CD4-positive, CD25-positive, alpha-beta regulatory T cell (primary cell): ENCODE measurements at regions not wholly inside any gene's neighbourhood (a gene's known extent, or its start where the extent isn't known, plus 50 kb on each side); places are given as distances from the start of the nearest gene placed in this dataset.

Experiments used
- ATAC-seq, 2 donors: fragments of 150-1000 bp; cut with Tn5 transposase; one replicate each; pipeline ENCODE4 v1.10.0; 2021; ENCODE audit warnings: low read depth in 2 of 2, moderate number of reproducible peaks in 2 of 2, moderate library complexity in 1 of 2
- DNase-seq, 3 donors: peaks; one replicate each; pipeline versions ENCODE4 v3.0.0 to v3.0.0-alpha.2; 2012 to 2022; ENCODE audit warnings: mixed read lengths in 1 of 3
- H3K27ac ChIP-seq: one replicate; pipeline ENCODE4 v1.7.0; 2013; ENCODE audit warnings: mild to moderate bottlenecking, low read length; ENCODE audit not compliant: insufficient read depth, poor library complexity, severe bottlenecking
- H3K27me3 ChIP-seq: one replicate; pipeline ENCODE4 v1.7.0; 2013; ENCODE audit warnings: low read length; ENCODE audit not compliant: control insufficient read depth, insufficient read depth
- H3K36me3 ChIP-seq: one replicate; pipeline ENCODE4 v1.7.0; 2013; ENCODE audit warnings: mild to moderate bottlenecking, low read length, moderate library complexity; ENCODE audit not compliant: control insufficient read depth, insufficient read depth
- H3K4me1 ChIP-seq: 2 replicates; pipeline ENCODE4 v1.7.0; 2013; ENCODE audit warnings: mild to moderate bottlenecking, low read length; ENCODE audit not compliant: insufficient read depth, control insufficient read depth, poor library complexity, severe bottlenecking
- H3K4me3 ChIP-seq: one replicate; pipeline ENCODE4 v1.7.0; 2013; ENCODE audit warnings: low read depth, mild to moderate bottlenecking, low read length, moderate library complexity
- H3K9me3 ChIP-seq, 2 experiments: 1 replicate in 1 of 2; 2 replicates in 1 of 2; pipeline ENCODE4 v1.7.0; 2013; ENCODE audit warnings: low read length in 2 of 2, mild to moderate bottlenecking in 1 of 2, moderate library complexity in 1 of 2; ENCODE audit not compliant: control insufficient read depth in 2 of 2
- H3K27ac Mint-ChIP-seq, 3 donors: one replicate each; pipeline ENCODE4 v1.8.0; 2020 to 2022; ENCODE audit warnings: mild to moderate bottlenecking in 3 of 3, mixed read lengths in 3 of 3, moderate library complexity in 2 of 3
- H3K27me3 Mint-ChIP-seq: one replicate; pipeline ENCODE4 v1.8.0; 2022; ENCODE audit warnings: mild to moderate bottlenecking, mixed read lengths
- H3K36me3 Mint-ChIP-seq: one replicate; pipeline ENCODE4 v1.8.0; 2020; ENCODE audit warnings: mixed read lengths
- H3K4me1 Mint-ChIP-seq, 4 donors: one replicate each; pipeline ENCODE4 v1.8.0; 2020 to 2022; ENCODE audit warnings: mixed read lengths in 4 of 4, mild to moderate bottlenecking in 1 of 4
- H3K4me3 Mint-ChIP-seq, 4 donors: one replicate each; pipeline ENCODE4 v1.8.0; 2020 to 2022; ENCODE audit warnings: mild to moderate bottlenecking in 4 of 4, mixed read lengths in 4 of 4, moderate library complexity in 3 of 4
- H3K9me3 Mint-ChIP-seq, 7 donors: one replicate each; pipeline ENCODE4 v1.8.0; 2020 to 2022; ENCODE audit warnings: mixed read lengths in 7 of 7, mild to moderate bottlenecking in 3 of 7, moderate library complexity in 2 of 7

DNA sequence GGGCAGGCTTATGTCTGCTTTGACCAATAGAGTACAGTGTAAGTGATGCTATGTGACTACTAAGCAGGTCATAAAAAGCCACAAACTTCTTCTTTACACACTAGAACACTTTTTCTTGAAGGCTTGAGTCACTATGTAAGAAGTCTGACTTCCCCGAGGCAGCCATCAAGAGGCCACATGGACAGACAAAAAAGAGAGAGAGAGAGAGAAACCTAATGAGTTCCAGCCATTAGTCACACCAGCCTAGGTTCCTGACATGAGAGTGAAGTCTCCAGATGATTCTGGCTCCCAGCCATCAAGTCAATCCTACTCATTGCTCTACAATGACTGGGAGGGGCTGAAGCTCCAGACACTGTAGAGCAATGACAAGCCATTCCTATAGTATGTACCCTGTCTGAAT, 101.4 kb downstream of the LHX9 start:
- DNase-seq (no peak), ATAC-seq (no peak)
- H3K4me3 Mint-ChIP-seq = no peak overlapping the region
- Histone ChIP-seq H3K27ac (no peak overlapping the region), H3K9me3 (no peaks in the 10 kb centered on the region), H3K4me3 (no peak overlapping the region), H3K4me1 (no peaks in the 10 kb centered on the region), H3K27me3 (peaks cover under 1% of the 10 kb centered on the region), H3K36me3 (no peaks in the 10 kb centered on the region)
- H3K27me3 Mint-ChIP-seq = peaks cover 12% of the 10 kb centered on the region
- H3K9me3 Mint-ChIP-seq = peaks cover 0 to 5% (median 0%) of the 10 kb centered on the region in 7 donors
- no peaks in the 10 kb centered on the region for H3K36me3 Mint-ChIP-seq
- H3K27ac Mint-ChIP-seq = no peak overlapping the region
- no peaks in the 10 kb centered on the region for H3K4me1 Mint-ChIP-seq

DNA sequence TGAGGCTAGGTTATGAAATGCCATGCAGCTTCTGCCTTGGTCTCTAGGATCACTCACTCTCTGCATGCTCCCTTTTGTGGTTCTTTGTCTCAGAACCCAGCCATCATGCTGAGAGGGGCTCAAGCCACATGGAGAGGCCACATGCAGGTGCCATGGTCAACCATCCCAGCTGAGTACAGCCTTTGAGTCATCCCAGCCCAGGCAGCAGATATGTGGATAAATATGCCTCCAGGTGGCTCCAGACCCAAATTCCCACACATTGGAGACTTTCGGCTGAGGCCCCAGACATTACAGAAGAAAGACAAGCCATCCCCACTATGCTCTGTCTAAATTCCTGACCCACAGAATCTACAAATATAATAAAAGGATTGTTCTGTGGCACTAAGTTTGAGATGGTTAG, 102.0 kb downstream of the LHX9 start:
- Histone ChIP-seq H3K36me3 (no peaks in the 10 kb centered on the region), H3K4me3 (no peak overlapping the region), H3K27ac (no peak overlapping the region), H3K27me3 (no peaks in the 10 kb centered on the region), H3K4me1 (no peaks in the 10 kb centered on the region), H3K9me3 (no peaks in the 10 kb centered on the region)
- H3K36me3 Mint-ChIP-seq = no peaks in the 10 kb centered on the region
- no peak overlapping the region for H3K27ac Mint-ChIP-seq
- H3K9me3 Mint-ChIP-seq = peaks cover 0 to 5% (median 0%) of the 10 kb centered on the region in 7 donors
- H3K27me3 Mint-ChIP-seq = peaks cover 6% of the 10 kb centered on the region
- no peaks in the 10 kb centered on the region for H3K4me1 Mint-ChIP-seq
- DNase-seq = no peak
- H3K4me3 Mint-ChIP-seq = no peak overlapping the region
- ATAC-seq = no peak

DNA sequence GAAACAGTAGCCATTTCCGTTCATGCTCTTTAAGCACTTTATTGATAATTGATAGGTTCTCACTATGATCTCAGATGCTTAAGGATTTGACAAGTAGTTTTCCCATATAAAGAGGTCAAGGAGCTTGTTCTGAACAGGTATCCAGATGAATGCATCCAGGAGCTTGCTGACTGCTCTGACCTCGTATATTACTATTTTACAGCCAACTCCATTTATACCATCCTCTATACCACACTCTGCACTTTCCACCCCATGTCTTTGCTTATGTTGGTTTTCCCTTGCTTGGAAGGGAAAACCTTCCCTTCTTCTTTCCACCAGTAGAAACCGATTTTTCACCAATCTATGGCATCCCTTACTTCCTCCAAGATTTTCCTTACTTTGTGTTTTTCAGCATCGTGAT, 107.2 kb downstream of the LHX9 start:
- DNase-seq = no peak
- Histone ChIP-seq H3K27ac (no peak overlapping the region), H3K4me3 (no peak overlapping the region), H3K27me3 (no peaks in the 10 kb centered on the region), H3K9me3 (no peaks in the 10 kb centered on the region), H3K4me1 (no peaks in the 10 kb centered on the region), H3K36me3 (no peaks in the 10 kb centered on the region)
- H3K4me1 Mint-ChIP-seq = no peaks in the 10 kb centered on the region
- no peak overlapping the region for H3K27ac Mint-ChIP-seq
- no peaks in the 10 kb centered on the region for H3K27me3 Mint-ChIP-seq
- no peaks in the 10 kb centered on the region for H3K36me3 Mint-ChIP-seq
- H3K9me3 Mint-ChIP-seq = peaks cover 0 to 3% (median 0%) of the 10 kb centered on the region in 7 donors
- no peak for ATAC-seq
- H3K4me3 Mint-ChIP-seq = no peak overlapping the region

DNA sequence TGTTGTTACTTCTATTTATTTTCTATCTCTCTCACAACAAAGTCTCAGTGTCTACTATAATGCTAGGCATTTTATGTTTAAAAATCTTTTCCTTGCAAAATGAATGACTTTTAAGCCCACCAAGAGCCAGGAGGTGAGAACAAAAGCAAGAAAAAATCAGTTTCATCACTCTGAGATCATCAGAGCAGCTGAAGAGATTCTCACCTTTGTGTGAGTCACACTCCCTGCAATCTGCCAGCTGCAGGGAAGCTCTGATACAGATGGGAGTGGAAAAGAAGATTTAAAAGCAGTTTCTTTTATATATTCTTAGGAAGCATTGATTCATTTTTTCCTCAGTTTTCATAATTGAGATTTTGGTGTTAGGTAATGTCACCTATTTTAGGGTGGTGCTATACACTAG, 107.6 kb downstream of the LHX9 start:
- Histone ChIP-seq H3K4me1 (no peaks in the 10 kb centered on the region), H3K4me3 (no peak overlapping the region), H3K9me3 (no peaks in the 10 kb centered on the region), H3K36me3 (no peaks in the 10 kb centered on the region), H3K27me3 (no peaks in the 10 kb centered on the region), H3K27ac (no peak overlapping the region)
- no peak overlapping the region for H3K4me3 Mint-ChIP-seq
- H3K9me3 Mint-ChIP-seq = peaks cover 0 to 3% (median 0%) of the 10 kb centered on the region in 7 donors
- DNase-seq (no peak), ATAC-seq (no peak)
- H3K36me3 Mint-ChIP-seq = no peaks in the 10 kb centered on the region
- H3K4me1 Mint-ChIP-seq = no peaks in the 10 kb centered on the region
- no peak overlapping the region for H3K27ac Mint-ChIP-seq
- H3K27me3 Mint-ChIP-seq = peaks cover under 1% of the 10 kb centered on the region

DNA sequence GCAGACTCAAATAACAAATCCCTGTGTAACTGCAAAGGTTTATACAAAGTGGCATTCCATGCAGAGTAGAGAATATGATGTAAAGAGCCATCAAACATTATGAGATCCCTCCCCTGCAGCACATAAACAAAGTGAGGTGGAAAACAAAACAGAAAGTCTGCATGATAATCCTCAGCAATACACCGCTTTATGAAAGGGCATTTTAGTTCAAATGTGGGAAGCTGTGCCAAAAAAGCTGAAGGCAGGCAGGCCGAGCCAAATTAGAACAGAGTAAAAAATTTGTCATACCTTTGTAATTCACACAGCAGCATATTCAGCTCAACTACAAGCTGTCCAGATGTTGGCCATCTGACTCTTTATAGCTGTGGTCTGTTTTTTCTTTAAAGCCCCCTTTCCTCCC, 113.5 kb downstream of the LHX9 start:
- ATAC-seq (no peak), DNase-seq (no peak)
- H3K36me3 ChIP-seq = no peaks in the 10 kb centered on the region
- Mint-ChIP-seq H3K4me3 (no peak overlapping the region), H3K36me3 (no peaks in the 10 kb centered on the region), H3K27ac (no peak overlapping the region), H3K27me3 (peaks cover 22% of the 10 kb centered on the region), H3K4me1 (no peaks in the 10 kb centered on the region), H3K9me3 (no peaks in the 10 kb centered on the region)
- no peak overlapping the region for H3K27ac ChIP-seq
- no peaks in the 10 kb centered on the region for H3K9me3 ChIP-seq
- H3K27me3 ChIP-seq = peaks cover 18% of the 10 kb centered on the region
- H3K4me1 ChIP-seq = no peaks in the 10 kb centered on the region
- H3K4me3 ChIP-seq = no peak overlapping the region

DNA sequence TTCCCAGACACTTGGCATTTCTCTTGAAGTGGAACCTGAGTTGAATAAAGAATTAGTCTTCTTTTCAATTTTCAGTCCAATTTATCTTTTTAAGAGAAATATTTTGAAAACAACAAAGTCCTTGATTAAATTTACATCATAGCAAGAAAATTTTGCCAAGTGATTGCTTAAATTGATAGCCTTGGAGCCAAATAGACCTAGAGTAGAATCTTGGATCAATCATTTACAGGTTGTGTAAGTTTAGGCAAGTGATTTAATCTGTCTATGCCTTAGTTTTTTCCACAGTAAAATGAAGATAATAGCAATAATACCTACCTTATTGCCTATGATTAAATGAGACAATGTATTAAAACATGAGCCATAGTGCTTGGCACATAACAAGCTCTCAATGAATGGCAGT, 113.9 kb downstream of the LHX9 start:
- H3K4me3 Mint-ChIP-seq = no peak overlapping the region
- H3K4me3 ChIP-seq = no peak overlapping the region
- no peaks in the 10 kb centered on the region for H3K36me3 ChIP-seq
- H3K9me3 Mint-ChIP-seq = no peaks in the 10 kb centered on the region
- peaks cover 22% of the 10 kb centered on the region for H3K27me3 Mint-ChIP-seq
- peaks cover 18% of the 10 kb centered on the region for H3K27me3 ChIP-seq
- no peak for ATAC-seq
- no peaks in the 10 kb centered on the region for H3K9me3 ChIP-seq
- no peaks in the 10 kb centered on the region for H3K4me1 ChIP-seq
- no peak for DNase-seq
- no peak overlapping the region for H3K27ac ChIP-seq
- no peaks in the 10 kb centered on the region for H3K36me3 Mint-ChIP-seq
- H3K27ac Mint-ChIP-seq = no peak overlapping the region
- no peaks in the 10 kb centered on the region for H3K4me1 Mint-ChIP-seq

DNA sequence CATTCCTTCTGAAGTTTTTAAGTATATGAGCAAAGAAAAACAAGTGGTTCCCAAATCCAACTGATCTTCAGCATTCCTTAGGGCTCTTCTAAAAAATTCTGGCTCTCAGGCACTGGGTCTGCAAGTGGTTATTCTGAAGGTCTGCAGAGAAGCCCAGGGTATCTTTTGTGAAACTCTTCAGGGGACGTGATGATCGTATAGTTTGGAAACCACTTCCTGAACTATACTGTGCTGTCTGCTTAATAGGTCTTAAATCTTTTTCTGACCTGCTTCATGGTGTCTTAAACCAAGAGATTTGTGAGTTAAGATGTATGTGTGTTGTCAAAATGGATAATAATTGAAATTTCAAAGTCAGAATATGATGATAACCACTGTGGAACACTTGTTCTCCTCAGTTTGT, 115.5 kb downstream of the LHX9 start:
- Mint-ChIP-seq H3K9me3 (no peaks in the 10 kb centered on the region), H3K27ac (no peak overlapping the region), H3K36me3 (no peaks in the 10 kb centered on the region), H3K27me3 (peaks cover 22% of the 10 kb centered on the region), H3K4me3 (no peak overlapping the region), H3K4me1 (no peaks in the 10 kb centered on the region)
- no peak overlapping the region for H3K4me3 ChIP-seq
- no peak overlapping the region for H3K27ac ChIP-seq
- no peaks in the 10 kb centered on the region for H3K9me3 ChIP-seq
- peaks cover 18% of the 10 kb centered on the region for H3K27me3 ChIP-seq
- DNase-seq (no peak), ATAC-seq (no peak)
- no peaks in the 10 kb centered on the region for H3K36me3 ChIP-seq
- no peaks in the 10 kb centered on the region for H3K4me1 ChIP-seq

DNA sequence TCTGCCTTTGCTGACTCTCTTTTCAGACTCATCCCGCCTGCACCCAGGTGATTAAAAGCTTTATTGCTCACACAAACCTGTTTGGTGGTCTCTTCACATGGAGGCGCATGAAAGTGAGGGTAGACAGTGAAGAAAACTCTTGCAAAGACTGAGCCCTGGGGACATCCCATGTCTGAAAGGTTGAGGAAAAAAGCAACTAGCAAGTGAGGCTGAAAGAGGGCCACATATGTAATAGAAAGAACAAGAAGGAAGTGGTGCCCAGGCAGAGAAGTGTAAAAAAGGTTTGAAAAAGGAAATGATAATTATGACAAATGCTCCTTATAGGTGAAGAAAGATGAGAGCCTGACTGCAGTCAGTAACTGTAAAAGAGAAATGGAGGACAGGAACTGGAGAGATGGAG, 115.9 kb upstream of the NEK7 start:
- Mint-ChIP-seq H3K4me3 (no peak overlapping the region), H3K4me1 (no peaks in the 10 kb centered on the region), H3K27ac (no peak overlapping the region), H3K27me3 (no peaks in the 10 kb centered on the region), H3K9me3 (no peaks in the 10 kb centered on the region), H3K36me3 (no peaks in the 10 kb centered on the region)
- DNase-seq (no peak), ATAC-seq (no peak)
- Histone ChIP-seq H3K9me3 (no peaks in the 10 kb centered on the region), H3K27me3 (no peaks in the 10 kb centered on the region), H3K36me3 (no peaks in the 10 kb centered on the region), H3K27ac (no peak overlapping the region), H3K4me3 (no peak overlapping the region), H3K4me1 (no peaks in the 10 kb centered on the region)
